MCF 10A (cell line): ENCODE measurements at regions not wholly inside any gene's neighbourhood (a gene's known extent, or its start where the extent isn't known, plus 50 kb on each side); places are given as distances from the start of the nearest gene placed in this dataset.
A peak's percentile ranks its signal among the peaks of the same experiment; 100 is the strongest.
"Not testable (repeated sequence)": the region's sequence is repeated elsewhere in the genome, so short reads cannot be mapped to it uniquely, and the experiment has no call there.

Source experiments
- BruUV-seq: library from RNA; stranded (reverse); fragments of 400-500 nt; replicated peaks from 2 replicates; lab custom pipeline; 2021; lab: Mats Ljungman, UMichigan
- CTCF ChIA-PET: fragments of 300-600 bp; sonication (Branson Sonifier 250); formaldehyde crosslinking; extraction: SDS; loops from one replicate; lab custom pipeline; 2021; ENCODE audit warnings: antibody characterized with exemption, inconsistent platforms; lab: Yijun Ruan, JAX
- POLR2A ChIA-PET: fragments of 300-600, 350-650 bp; sonication (Branson Sonifier 250); formaldehyde crosslinking; extraction: SDS; loops from one replicate; lab custom pipeline; 2020; ENCODE audit warnings: antibody characterized with exemption, inconsistent platforms; lab: Yijun Ruan, JAX
- DNase-seq: peaks from one replicate; pipeline ENCODE4 v3.0.0-alpha.2; 2018; ENCODE audit not compliant: unreplicated experiment
- H3K27ac Mint-ChIP-seq: one replicate; pipeline ENCODE4 v1.8.0; 2022; ENCODE audit warnings: mild to moderate bottlenecking, low read depth, mixed read lengths; ENCODE audit not compliant: unreplicated experiment
- H3K27me3 Mint-ChIP-seq: one replicate; pipeline ENCODE4 v1.8.0; 2022; ENCODE audit warnings: mixed read lengths; ENCODE audit not compliant: insufficient read depth, unreplicated experiment
- H3K36me3 Mint-ChIP-seq: one replicate; pipeline ENCODE4 v1.8.0; 2022; ENCODE audit warnings: mild to moderate bottlenecking, moderate library complexity, mixed read lengths; ENCODE audit not compliant: insufficient read depth, unreplicated experiment
- H3K4me1 Mint-ChIP-seq: one replicate; pipeline ENCODE4 v1.8.0; 2022; ENCODE audit warnings: mixed read lengths; ENCODE audit not compliant: insufficient read depth, unreplicated experiment
- H3K4me3 Mint-ChIP-seq: one replicate; pipeline ENCODE4 v1.8.0; 2022; ENCODE audit warnings: mild to moderate bottlenecking, moderate library complexity, mixed read lengths; ENCODE audit not compliant: unreplicated experiment
- H3K9me3 Mint-ChIP-seq: one replicate; pipeline ENCODE4 v1.8.0; 2022; ENCODE audit warnings: mixed read lengths; ENCODE audit not compliant: unreplicated experiment
- CTCF ChIP-seq: fragments of 200-600 bp; IDR thresholded peaks from one replicate; pipeline ENCODE4 v1.8.0; 2022; ENCODE audit warnings: antibody characterized with exemption, mild to moderate bottlenecking; ENCODE audit not compliant: unreplicated experiment
- intact Hi-C: fragments of 100-400 bp; cut with micrococcal nuclease; formaldehyde crosslinking; loops from 2 replicates; pipeline ENCODE4 v1.14.1; 2022

- DNase-seq = no peak
- Mint-ChIP-seq H3K9me3 (no peaks in the 10 kb centered on the region), H3K4me1 (no peaks in the 10 kb centered on the region), H3K27me3 (peaks cover 40% of the 10 kb centered on the region), H3K36me3 (no peaks in the 10 kb centered on the region), H3K4me3 (no peak overlapping the region), H3K27ac (no peak overlapping the region)
- ChIA-PET CTCF (no interaction called here), POLR2A (no interaction called here)
- TF ChIP-seq CTCF = no peak
- intact Hi-C loops = no loop called here
- no TSS peak for BruUV-seq
Observed at GRCh38 chr9:11686733-11687132, 1006.5 kb upstream of the TYRP1 start.

- Mint-ChIP-seq H3K9me3 (no peaks in the 10 kb centered on the region), H3K27ac (no peak overlapping the region), H3K27me3 (peaks cover 10% of the 10 kb centered on the region), H3K4me3 (no peak overlapping the region), H3K36me3 (no peaks in the 10 kb centered on the region), H3K4me1 (no peaks in the 10 kb centered on the region)
- intact Hi-C loops = no loop called here
- POLR2A ChIA-PET = no interaction called here
- no peak for DNase-seq
- no TSS peak for BruUV-seq
- TF ChIP-seq CTCF = no peak
- CTCF ChIA-PET = interaction anchor here (0.6 kb wide), 2 partner anchors 411 to 628 kb away, joined by 3 to 5 read pairs; no protein-coding TSS in a partner anchor
Observed at GRCh38 chr9:11697126-11697525, 996.1 kb upstream of the TYRP1 start.

- Mint-ChIP-seq H3K27me3 (peaks cover 10% of the 10 kb centered on the region), H3K36me3 (no peaks in the 10 kb centered on the region), H3K9me3 (no peaks in the 10 kb centered on the region), H3K4me1 (no peaks in the 10 kb centered on the region), H3K27ac (no peak overlapping the region), H3K4me3 (no peak overlapping the region)
- no peak for TF ChIP-seq CTCF
- intact Hi-C loops = no loop called here
- BruUV-seq = no TSS peak
- DNase-seq = no peak
- ChIA-PET CTCF (no interaction called here), POLR2A (no interaction called here)
Observed at GRCh38 chr9:11701706-11702105, 991.5 kb upstream of the TYRP1 start.

GRCh38 chr9:11702548-11702947 is 990.6 kb upstream of the TYRP1 start:
- H3K4me3 Mint-ChIP-seq = no peak overlapping the region
- no peaks in the 10 kb centered on the region for H3K9me3 Mint-ChIP-seq
- peaks cover 1% of the 10 kb centered on the region for H3K27me3 Mint-ChIP-seq
- BruUV-seq = no TSS peak
- no peaks in the 10 kb centered on the region for H3K36me3 Mint-ChIP-seq
- ChIA-PET CTCF (no interaction called here), POLR2A (interaction anchor here (0.7 kb wide), 1 partner anchor 15 kb away, joined by 6 read pairs; no protein-coding TSS in a partner anchor)
- no peaks in the 10 kb centered on the region for H3K4me1 Mint-ChIP-seq
- no peak for TF ChIP-seq CTCF
- H3K27ac Mint-ChIP-seq = no peak overlapping the region
- peak; percentile 42 for DNase-seq
- intact Hi-C loops = no loop called here

GRCh38 chr9:11704198-11704597 is 989.0 kb upstream of the TYRP1 start:
- BruUV-seq, H3K4me1 Mint-ChIP-seq, H3K4me3 Mint-ChIP-seq, intact Hi-C loops, H3K27ac Mint-ChIP-seq, POLR2A ChIA-PET, DNase-seq, H3K9me3 Mint-ChIP-seq, H3K27me3 Mint-ChIP-seq, H3K36me3 Mint-ChIP-seq: not testable (repeated sequence)
- CTCF ChIA-PET = interaction anchor here (0.6 kb wide), 1 partner anchor 68 kb away, joined by 3 read pairs; no protein-coding TSS in a partner anchor
